ENCODE measurements at regions not wholly inside any gene's neighbourhood (a gene's known extent, or its start where the extent isn't known, plus 50 kb on each side); places are given as distances from the start of the nearest gene placed in this dataset.

- H3K4me2 ChIP-seq (ENCODE audit: insufficient read depth in 1 of 2, low read depth in 2 of 2, low read length in 2 of 2): no peak overlapping the region
- TF ChIP-seq MAX (IDR thresholded peaks at IDR 0.05) (no peak), CREB1 (IDR thresholded peaks at IDR 0.05) (no peak)
Measured at GRCh38 chr12:107221913-107222312, 128.6 kb upstream of the CRY1 start.

More at GRCh38 chr12:107221913-107222312, 128.6 kb upstream of the CRY1 start:
- H4K20me1 ChIP-seq (replicated peaks in 1 of 2; ENCODE audit: control insufficient read depth in 1 of 2, insufficient read depth in 2 of 2, low read length in 2 of 2): no peaks in the 10 kb centered on the region
- H3K9ac ChIP-seq (replicated peaks in 1 of 4; ENCODE audit: extremely low read depth in 1 of 4, low read depth in 3 of 4, low read length in 3 of 4): no peak overlapping the region
- H3K9me3 ChIP-seq (ENCODE audit: insufficient read depth in 2 of 2, low read depth in 1 of 2, low read length in 1 of 2): no peaks in the 10 kb centered on the region
- no peak overlapping the region for H2BK20ac ChIP-seq (ENCODE audit: low read length)
- no peak overlapping the region for H4K5ac ChIP-seq (ENCODE audit: insufficient read length, low read depth, low read length)
- ChIA-PET POLR2A (ENCODE audit: partially characterized antibody) (no interaction called here), CTCF (ENCODE audit: partially characterized antibody) (interaction anchor here (0.7 to 1.2 kb wide), 3 partner anchors 12 to 449 kb away, joined by 3 read pairs; no protein-coding TSS in a partner anchor)
- H2BK5ac ChIP-seq (ENCODE audit: low read depth, low read length): no peak overlapping the region
- H3K27me3 ChIP-seq (replicated peaks in 1 of 4; ENCODE audit: control insufficient read depth in 3 of 4, extremely low read depth in 1 of 4, insufficient read depth in 3 of 4, low read length in 3 of 4): no peaks in the 10 kb centered on the region
- no peak overlapping the region for H2AFZ ChIP-seq (ENCODE audit: low read length)
- H2BK12ac ChIP-seq (ENCODE audit: low read depth, low read length): no peak overlapping the region
- H3K4me3 ChIP-seq (ENCODE audit: extremely low read depth in 1 of 4, insufficient read depth in 2 of 4, low read depth in 3 of 4, low read length in 4 of 4): no peak overlapping the region
- no peak overlapping the region for H2BK15ac ChIP-seq (ENCODE audit: low read length)
- no peak overlapping the region for H4K91ac ChIP-seq (replicated peaks; ENCODE audit: insufficient read length, low read length)
- H2BK120ac ChIP-seq (replicated peaks; ENCODE audit: low read depth, low read length): no peak overlapping the region
- no peak for DNase-seq (ENCODE audit: low read depth in 1 of 2, low spot score in 2 of 2)
- H4K8ac ChIP-seq (ENCODE audit: extremely low read depth, insufficient read depth, low read length): no peak overlapping the region
- no peaks in the 10 kb centered on the region for H3K79me2 ChIP-seq (ENCODE audit: control insufficient read depth in 1 of 2, insufficient read depth in 2 of 2, low read length in 2 of 2)
- H3K14ac ChIP-seq (ENCODE audit: insufficient read length): no peak overlapping the region
- H3K27ac ChIP-seq (ENCODE audit: low read depth, low read length): no peak overlapping the region
- no peak overlapping the region for H3K23ac ChIP-seq (ENCODE audit: insufficient read length)
- no peaks in the 10 kb centered on the region for H3K23me2 ChIP-seq (ENCODE audit: low read depth, low read length)
- no peak overlapping the region for H3K56ac ChIP-seq (replicated peaks; ENCODE audit: insufficient read length, low read depth, low read length)
- H3K36me3 ChIP-seq (ENCODE audit: control insufficient read depth in 2 of 4, insufficient read depth in 4 of 4, low read length in 3 of 4): no peaks in the 10 kb centered on the region
- no peaks in the 10 kb centered on the region for H3K79me1 ChIP-seq (ENCODE audit: low read depth, low read length)
- no peak overlapping the region for H3K4ac ChIP-seq (replicated peaks; ENCODE audit: insufficient read length, low read depth, low read length)
- H2AK5ac ChIP-seq (ENCODE audit: low read depth, low read length): no peak overlapping the region
- H3K4me1 ChIP-seq (replicated peaks in 1 of 4; ENCODE audit: control insufficient read depth in 3 of 4, insufficient read depth in 4 of 4, low read length in 3 of 4): peaks cover 0 to 6% (median 3%) of the 10 kb centered on the region in 4 experiments; a peak in 4 of 7 replicates
- FAIRE-seq: no peak
- no peak overlapping the region for H3K18ac ChIP-seq (ENCODE audit: extremely low read depth, low read length)

Data from H1 (cell line).